ENCODE measurements at regions not wholly inside any gene's neighbourhood (a gene's known extent, or its start where the extent isn't known, plus 50 kb on each side); places are given as distances from the start of the nearest gene placed in this dataset.

GRCh38 chr3:176842914-176843313 is 354.4 kb downstream of the TBL1XR1 start:
- TF ChIP-seq CTCF (IDR thresholded peaks at IDR 0.05) (no peak), POLR2A (IDR thresholded peaks at IDR 0.05) (no peak), POLR2AphosphoS5 (IDR thresholded peaks at IDR 0.05) (no peak), EP300 (IDR thresholded peaks at IDR 0.05) (no peak)

All from gastroesophageal sphincter (tissue), 3 donors.